ENCODE measurements at regions not wholly inside any gene's neighbourhood (a gene's known extent, or its start where the extent isn't known, plus 50 kb on each side); places are given as distances from the start of the nearest gene placed in this dataset.

- no peak for ATAC-seq
- TF ChIP-seq ZNF565 (CRISPR knock-in tag; conservative IDR thresholded peaks at IDR 0.05; ENCODE audit: low read depth) (no peak), ARNTL (CRISPR knock-in tag; IDR thresholded peaks at IDR 0.05; ENCODE audit: borderline replicate concordance, low read depth) (no peak), ZFP30 (CRISPR knock-in tag; IDR thresholded peaks at IDR 0.05) (no peak), ZNF70 (CRISPR knock-in tag; IDR thresholded peaks at IDR 0.05) (no peak), CREB5 (CRISPR knock-in tag; IDR thresholded peaks at IDR 0.05; ENCODE audit: low read depth) (no peak), TSHZ2 (CRISPR knock-in tag; IDR thresholded peaks at IDR 0.05) (no peak), TOX (CRISPR knock-in tag; IDR thresholded peaks at IDR 0.05; ENCODE audit: borderline replicate concordance) (no peak)
These were observed 283.3 kb upstream of the RIMS1 start for GRCh38 chr6:71603021-71603420.

GRCh38 chr6:71608646-71609045, 277.7 kb upstream of the RIMS1 start:
- no peak for ATAC-seq
- no peak for TF ChIP-seq ISL1 (CRISPR knock-in tag; IDR thresholded peaks at IDR 0.05)
- no peak for TF ChIP-seq SNAI2 (CRISPR knock-in tag; IDR thresholded peaks at IDR 0.05)
- TF ChIP-seq OSR1 (CRISPR knock-in tag; IDR thresholded peaks at IDR 0.05): no peak
- no peak for TF ChIP-seq ZFP3 (CRISPR knock-in tag; IDR thresholded peaks at IDR 0.05)
- no peak for TF ChIP-seq RARB (CRISPR knock-in tag; IDR thresholded peaks at IDR 0.05)
- TF ChIP-seq ARNTL (CRISPR knock-in tag; IDR thresholded peaks at IDR 0.05; ENCODE audit: borderline replicate concordance, low read depth): no peak
- TF ChIP-seq CSDC2 (CRISPR knock-in tag; IDR thresholded peaks at IDR 0.05): no peak
- TF ChIP-seq TCF4 (CRISPR knock-in tag; IDR thresholded peaks at IDR 0.05; ENCODE audit: borderline replicate concordance): no peak
- no peak for TF ChIP-seq PPARA (CRISPR knock-in tag; IDR thresholded peaks at IDR 0.05; ENCODE audit: borderline replicate concordance)
- TF ChIP-seq ESRRG (CRISPR knock-in tag; IDR thresholded peaks at IDR 0.05): no peak
- no peak for TF ChIP-seq PATZ1 (CRISPR knock-in tag; IDR thresholded peaks at IDR 0.05; ENCODE audit: borderline replicate concordance)
- no peak for TF ChIP-seq ZC3H10 (CRISPR knock-in tag; IDR thresholded peaks at IDR 0.05)
- TF ChIP-seq ZFP30 (CRISPR knock-in tag; IDR thresholded peaks at IDR 0.05): no peak
- TF ChIP-seq ZNF8 (CRISPR knock-in tag; IDR thresholded peaks at IDR 0.05): no peak
- TF ChIP-seq TOX (CRISPR knock-in tag; IDR thresholded peaks at IDR 0.05; ENCODE audit: borderline replicate concordance): no peak
- no peak for TF ChIP-seq CREB5 (CRISPR knock-in tag; IDR thresholded peaks at IDR 0.05; ENCODE audit: low read depth)
- no peak for TF ChIP-seq CSRNP3 (CRISPR knock-in tag; IDR thresholded peaks at IDR 0.05)
- TF ChIP-seq ZNF565 (CRISPR knock-in tag; conservative IDR thresholded peaks at IDR 0.05; ENCODE audit: low read depth): no peak
- TF ChIP-seq POU6F1 (CRISPR knock-in tag; IDR thresholded peaks at IDR 0.05; ENCODE audit: borderline replicate concordance, low read depth): no peak
- no peak for TF ChIP-seq ZNF70 (CRISPR knock-in tag; IDR thresholded peaks at IDR 0.05)

Measured in SK-N-SH treated with all-trans-retinoic acid at 6 μM for 48 hours (cell line).